GM12878 (cell line): ENCODE measurements at regions not wholly inside any gene's neighbourhood (a gene's known extent, or its start where the extent isn't known, plus 50 kb on each side); places are given as distances from the start of the nearest gene placed in this dataset.
"Not testable (repeated sequence)": the region's sequence is repeated elsewhere in the genome, so short reads cannot be mapped to it uniquely, and the experiment has no call there.

Experiments
- ATAC-seq: fragments of 200-7000 bp; cut with Tn5 transposase; 3 replicates; pipeline ENCODE4 v1.9.1; 2020; ENCODE audit warnings: mild to moderate bottlenecking, moderate library complexity
- BruUV-seq: library from RNA; stranded (reverse); fragments of 400-500 nt; replicated peaks from 2 replicates; lab custom pipeline; 2021; lab: Mats Ljungman, UMichigan
- CTCF ChIA-PET: fragments of 300-600 bp; sonication (Branson Sonifier 250); formaldehyde crosslinking; extraction: SDS; loops from one replicate; lab custom pipeline; 2021; ENCODE audit warnings: inconsistent platforms; lab: Yijun Ruan, JAX
- POLR2A ChIA-PET: fragments of 350-600 bp; formaldehyde crosslinking; extraction: SDS; loops from one replicate; lab custom pipeline; 2021; ENCODE audit warnings: inconsistent platforms; lab: Charles Lee
- RAD21 ChIA-PET: fragments of 300-600 bp; sonication (Branson Sonifier 250); formaldehyde crosslinking; loops from one replicate; lab custom pipeline; 2023; ENCODE audit warnings: antibody characterized with exemption; ENCODE audit not compliant: unreplicated experiment; lab: Charles Lee
- SMC1A ChIA-PET: fragments of 300-600 bp; sonication (Branson Sonifier 250); formaldehyde crosslinking; loops from one replicate; lab custom pipeline; 2023; ENCODE audit not compliant: unreplicated experiment, uncharacterized antibody; lab: Charles Lee
- DNase-seq: peaks from one replicate; pipeline ENCODE4 v3.0.0-alpha.2; 2011; ENCODE audit warnings: low read depth, low spot score
- FAIRE-seq: peaks from 3 replicates; lab custom pipeline; 2011; peaks lifted over from hg19 to GRCh38; lab: Jason Lieb, UNC
- H2AFZ ChIP-seq: 2 replicates; pipeline ENCODE4 v1.6.0; 2011; ENCODE audit warnings: low read depth, low read length, control low read depth; ENCODE audit not compliant: control insufficient read depth
- H3K27ac ChIP-seq: 2 replicates; pipeline ENCODE4 v1.5.1; 2011; ENCODE audit warnings: control low read depth; ENCODE audit not compliant: control insufficient read depth, insufficient read depth
- H3K27me3 ChIP-seq, 2 experiments: replicated peaks in 1 of 2; 2 replicates each; pipeline versions ENCODE4 v1.6.0 to v1.6.1; 2011; ENCODE audit warnings: low read length in 1 of 2; ENCODE audit not compliant: control insufficient read depth in 2 of 2, insufficient read depth in 2 of 2
- H3K36me3 ChIP-seq, 2 experiments: 2 replicates each; pipeline ENCODE4 v1.5.1; 2011; ENCODE audit warnings: low read length in 1 of 2; ENCODE audit not compliant: control insufficient read depth in 2 of 2, insufficient read depth in 2 of 2
- H3K4me1 ChIP-seq: 2 replicates; pipeline ENCODE4 v1.6.1; 2011; ENCODE audit warnings: mild to moderate bottlenecking, low read length, moderate library complexity, mixed read lengths; ENCODE audit not compliant: control insufficient read depth, insufficient read depth
- H3K4me2 ChIP-seq: 2 replicates; pipeline ENCODE4 v1.6.0; 2011; ENCODE audit warnings: control low read depth; ENCODE audit not compliant: control insufficient read depth, insufficient read depth
- H3K4me3 ChIP-seq: fragments of 200-600 bp; sonication (generic); 2 replicates; pipeline ENCODE4 v1.5.1; 2016
- H3K79me2 ChIP-seq: 2 replicates; pipeline ENCODE4 v1.6.0; 2011; ENCODE audit warnings: low read length; ENCODE audit not compliant: control insufficient read depth, insufficient read depth
- H3K9ac ChIP-seq: 2 replicates; pipeline ENCODE4 v1.8.0; 2011; ENCODE audit warnings: low read length, control low read depth, mixed read lengths; ENCODE audit not compliant: control insufficient read depth, insufficient read depth
- H3K9me3 ChIP-seq: replicated peaks from 3 replicates; pipeline ENCODE4 v1.5.1; 2011; ENCODE audit warnings: mild to moderate bottlenecking, low read length; ENCODE audit not compliant: control insufficient read depth, insufficient read depth
- H4K20me1 ChIP-seq: 2 replicates; pipeline ENCODE4 v1.6.0; 2011; ENCODE audit not compliant: control insufficient read depth, insufficient read depth
- WGBS: methylation state at CpG from one replicate; pipeline ENCODE4 v1.1.6; 2016; ENCODE audit warnings: low lambda C conversion rate; ENCODE audit not compliant: insufficient replicate concordance, insufficient coverage; ENCODE audit errors: missing lambda C conversion rate; 5-methylcytosine and 5-hydroxymethylcytosine counted together
- in situ Hi-C: fragments of 300-500 bp; cut with MboI; formaldehyde crosslinking; loops from 9 replicates; pipeline ENCODE4 v1.14.3; 2018; ENCODE audit warnings: mixed read lengths
- intact Hi-C: fragments of 100-400 bp; cut with micrococcal nuclease; formaldehyde crosslinking; loops from one replicate; pipeline ENCODE4 v1.14.2; 2022; ENCODE audit not compliant: unreplicated experiment

DNA sequence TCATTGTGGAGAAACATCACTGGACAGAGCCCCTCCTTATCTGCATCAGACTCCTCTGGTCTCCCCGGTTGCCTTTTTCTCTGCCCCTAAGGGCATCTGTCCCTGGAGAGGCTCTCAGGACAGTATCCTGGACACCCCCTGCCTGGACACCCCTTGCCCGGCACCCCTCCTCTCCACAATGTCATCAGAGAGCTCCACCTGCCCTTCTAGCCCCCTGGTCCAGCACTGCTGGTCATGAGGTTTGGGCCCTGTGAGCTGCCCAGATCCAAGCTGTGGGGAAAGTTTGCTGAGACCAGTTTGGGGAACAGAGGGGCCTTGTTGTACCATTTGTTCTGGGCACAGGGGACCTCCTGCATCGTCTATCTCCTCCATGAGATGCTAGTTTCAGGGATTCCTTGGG, 335.2 kb downstream of the CACNA1B start:
- in situ Hi-C loops, H3K4me2 ChIP-seq, H3K27me3 ChIP-seq, H3K79me2 ChIP-seq, H3K4me3 ChIP-seq, POLR2A ChIA-PET, H4K20me1 ChIP-seq, intact Hi-C loops, ATAC-seq, FAIRE-seq, H3K9me3 ChIP-seq, H2AFZ ChIP-seq, H3K4me1 ChIP-seq, H3K27ac ChIP-seq, H3K9ac ChIP-seq, SMC1A ChIA-PET, DNase-seq, RAD21 ChIA-PET, BruUV-seq, H3K36me3 ChIP-seq, CTCF ChIA-PET: not testable (repeated sequence)
- WGBS: no CpG with 5 or more reads among the region's 3 CpGs

DNA sequence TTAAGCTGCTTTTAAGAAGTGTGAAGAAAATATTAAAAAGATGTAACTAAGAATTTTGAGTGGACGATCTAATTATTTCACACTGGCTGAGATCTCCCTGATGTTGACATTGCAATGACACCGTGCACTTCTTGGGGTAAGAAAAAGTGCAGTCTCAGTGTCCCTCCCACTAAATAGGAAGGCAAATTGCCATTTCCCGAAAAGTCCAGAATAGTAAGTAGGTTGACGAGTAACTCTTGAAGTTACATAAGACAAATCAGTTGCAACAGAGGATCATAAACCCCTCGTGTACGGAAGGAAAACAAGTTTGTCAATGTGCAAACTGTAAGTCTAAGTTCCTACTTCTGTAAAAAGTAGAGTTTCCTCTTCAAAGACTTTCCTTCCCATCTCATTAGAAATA, 336.2 kb downstream of the CACNA1B start:
- H2AFZ ChIP-seq, FAIRE-seq, H3K27ac ChIP-seq, H3K79me2 ChIP-seq, H3K4me1 ChIP-seq, CTCF ChIA-PET, POLR2A ChIA-PET, H3K36me3 ChIP-seq, intact Hi-C loops, DNase-seq, H3K27me3 ChIP-seq, H3K9ac ChIP-seq, H3K4me2 ChIP-seq, RAD21 ChIA-PET, H4K20me1 ChIP-seq, SMC1A ChIA-PET, H3K4me3 ChIP-seq, H3K9me3 ChIP-seq, ATAC-seq, BruUV-seq, in situ Hi-C loops: not testable (repeated sequence)
- WGBS: 24% methylated on average over 3 of the region's 6 CpGs

- RAD21 ChIA-PET, H3K27me3 ChIP-seq, H3K4me1 ChIP-seq, H4K20me1 ChIP-seq, ATAC-seq, BruUV-seq, in situ Hi-C loops, H3K4me2 ChIP-seq, H3K79me2 ChIP-seq, FAIRE-seq, H3K9ac ChIP-seq, POLR2A ChIA-PET, H3K9me3 ChIP-seq, H3K27ac ChIP-seq, H3K36me3 ChIP-seq, CTCF ChIA-PET, intact Hi-C loops, H3K4me3 ChIP-seq, SMC1A ChIA-PET, DNase-seq, H2AFZ ChIP-seq: not testable (repeated sequence)
- WGBS: 70% methylated on average over 6 of the region's 8 CpGs
These were observed 337.0 kb downstream of the CACNA1B start for GRCh38 chr9:138214548-138214947.

DNA sequence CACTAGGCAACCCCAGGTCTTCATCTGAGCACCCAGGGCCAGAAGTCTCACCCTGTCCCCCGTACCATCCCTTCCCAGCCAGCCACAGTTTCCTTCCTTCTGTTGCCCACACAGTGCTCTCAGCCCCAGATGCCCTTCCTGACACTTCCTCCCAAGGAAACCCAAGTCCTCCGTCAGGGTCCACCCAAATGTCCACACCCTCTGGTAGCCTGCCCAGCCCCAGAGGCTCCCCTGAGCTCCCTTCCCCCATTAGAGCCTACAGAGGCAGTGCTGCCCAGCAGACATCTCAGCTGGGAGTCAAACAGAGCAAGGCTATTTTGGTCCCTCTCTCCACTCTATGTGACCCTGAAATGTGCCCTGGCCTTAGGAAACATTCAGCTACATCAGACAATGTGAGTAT, 338.0 kb downstream of the CACNA1B start:
- H2AFZ ChIP-seq, BruUV-seq, SMC1A ChIA-PET, H3K4me1 ChIP-seq, H3K9me3 ChIP-seq, ATAC-seq, FAIRE-seq, POLR2A ChIA-PET, H3K36me3 ChIP-seq, H3K4me3 ChIP-seq, H3K79me2 ChIP-seq, H4K20me1 ChIP-seq, H3K27me3 ChIP-seq, in situ Hi-C loops, intact Hi-C loops, H3K4me2 ChIP-seq, H3K27ac ChIP-seq, CTCF ChIA-PET, DNase-seq, RAD21 ChIA-PET, H3K9ac ChIP-seq: not testable (repeated sequence)
- no CpG with 5 or more reads among the region's 2 CpGs for WGBS
